ENCODE measurements at regions not wholly inside any gene's neighbourhood (a gene's known extent, or its start where the extent isn't known, plus 50 kb on each side); places are given as distances from the start of the nearest gene placed in this dataset.

GRCh38 chr5:91315701-91316100, 67.4 kb downstream of the ARRDC3 start:
- TF ChIP-seq CTCF (conservative IDR thresholded peaks at IDR 0.05; ENCODE audit: low read depth, low read length) (no peak), EZH2 (IDR thresholded peaks at IDR 0.05; ENCODE audit: borderline replicate concordance, low read depth, low read length, poor library complexity, severe bottlenecking) (no peak)

Data from A673 (cell line).